Heart right ventricle (tissue), 16 donors: ENCODE measurements at regions not wholly inside any gene's neighbourhood (a gene's known extent, or its start where the extent isn't known, plus 50 kb on each side); places are given as distances from the start of the nearest gene placed in this dataset.

ENCODE experiments used
- ATAC-seq, 8 donors: fragments of 200-7000 bp; cut with Tn5 transposase; one replicate each; pipeline ENCODE4 v1.9.1; 2020; ENCODE audit warnings: mild to moderate bottlenecking in 8 of 8, moderate library complexity in 8 of 8, moderate number of reproducible peaks in 1 of 8
- DNase-seq, 2 donors: peaks; one replicate each; pipeline ENCODE4 v3.0.0-alpha.2; 2020
- H3K27ac ChIP-seq, 10 donors: fragments of 200-600 bp; sonication (generic) in 2 of 10; one replicate each; pipeline versions ENCODE4 v1.5.0 to v1.8.0; 2020 to 2022; ENCODE audit warnings: mild to moderate bottlenecking in 3 of 10
- H3K27me3 ChIP-seq, 7 donors: fragments of 200-600 bp; one replicate each; pipeline ENCODE4 v1.8.0; 2021 to 2022; ENCODE audit warnings: mild to moderate bottlenecking in 2 of 7
- H3K36me3 ChIP-seq, 9 donors: fragments of 200-600 bp; sonication (generic) in 1 of 9; one replicate each; pipeline versions ENCODE4 v1.5.0 to v1.8.0; 2020 to 2022; ENCODE audit warnings: mild to moderate bottlenecking in 2 of 9
- H3K4me1 ChIP-seq, 9 donors: fragments of 200-600 bp; sonication (generic) in 1 of 9; one replicate each; pipeline versions ENCODE4 v1.5.0 to v1.8.0; 2020 to 2022; ENCODE audit warnings: mild to moderate bottlenecking in 4 of 9
- H3K4me3 ChIP-seq, 10 donors: fragments of 200-600 bp; sonication (generic) in 2 of 10; one replicate each; pipeline versions ENCODE4 v1.5.0 to v1.8.0; 2020 to 2022; ENCODE audit warnings: mild to moderate bottlenecking in 7 of 10, moderate library complexity in 2 of 10
- H3K9me3 ChIP-seq, 11 donors: fragments of 200-600 bp in 10 of 11; sonication (generic) in 2 of 11; one replicate each; pipeline versions ENCODE4 v1.5.0 to v1.8.0; 2013 to 2022; ENCODE audit warnings: mild to moderate bottlenecking in 2 of 11, control low read depth in 1 of 11, moderate library complexity in 1 of 11
- WGBS, 2 donors: extraction: QIAGEN DNeasy Blood & Tissue Kit; methylation state at CpG; one replicate each; pipeline ENCODE4 v1.1.7; 2013; ENCODE audit warnings: inconsistent platforms in 1 of 2; 5-methylcytosine and 5-hydroxymethylcytosine counted together
- intact Hi-C, 10 donors: fragments of 100-400 bp; cut with DNase I; formaldehyde crosslinking; loops; one replicate each; pipeline versions ENCODE4 v1.11.1 to v1.14.2; 2022
- TF ChIP-seq, protein P1 (sequence below), 9 donors: fragments of 200-600 bp; sonication (generic) in 2 of 9; IDR thresholded peaks; one replicate each; pipeline versions ENCODE4 v1.5.0 to v1.8.0; 2021 to 2022; ENCODE audit warnings: antibody characterized with exemption in 9 of 9, mild to moderate bottlenecking in 5 of 9, moderate library complexity in 1 of 9
- donor health status: Arrhythmogenic right ventricular cardiomyopathy.
- donor health status: ischemic (EF 13 %, LVEDD 7.1; RV severe dilation, severe dysfunction).
- donor health status: healthy with polysubstance abuse.
- donor health status: DM: no; HTN: yes; CAD: no.
- donor health status: DM: no; HTN: no; CAD: no.
- donor health status: ischemic (EF 25% LVEDD 6.9; RV normal size, moderate dysfunction).
- donor health status: ischemic (EF 25% LVEDD 5.7; RV mildly dilated, moderate dysfunction).
- donor health status: healthy.
- donor health status: DM: yes; HTN: yes; CAD: no.
- donor health status: Ischemic cardiomyopathy.
- donor health status: ischemic (EF 35%, LVEDD 5.7; RV mildly dilated, moderate dysfunction).
- donor health status: nonischemic (EF 11% LVEDD 7.7; RV severe dilation, severe dysfunction).
- donor health status: DM: yes; HTN: yes; CAD: no.
- donor health status: PGD.
- donor health status: ischemic (EF 29% LVEDD 5.4; RV normal size, mild dysfunction).
- donor health status: nonischemic (EF 23%, LVEDD 6.1; RV moderate dilation, normal function).

GRCh38 chr5:42321785-42322184 lies 101.5 kb upstream of the GHR start:
- no peak overlapping the region for H3K27ac ChIP-seq
- WGBS, 2 donors: 61 to 85% methylated on average over 1 of the region's 1 CpG
- no peak overlapping the region for H3K4me3 ChIP-seq
- no peaks in the 10 kb centered on the region for H3K27me3 ChIP-seq
- TF ChIP-seq, protein P1, sequence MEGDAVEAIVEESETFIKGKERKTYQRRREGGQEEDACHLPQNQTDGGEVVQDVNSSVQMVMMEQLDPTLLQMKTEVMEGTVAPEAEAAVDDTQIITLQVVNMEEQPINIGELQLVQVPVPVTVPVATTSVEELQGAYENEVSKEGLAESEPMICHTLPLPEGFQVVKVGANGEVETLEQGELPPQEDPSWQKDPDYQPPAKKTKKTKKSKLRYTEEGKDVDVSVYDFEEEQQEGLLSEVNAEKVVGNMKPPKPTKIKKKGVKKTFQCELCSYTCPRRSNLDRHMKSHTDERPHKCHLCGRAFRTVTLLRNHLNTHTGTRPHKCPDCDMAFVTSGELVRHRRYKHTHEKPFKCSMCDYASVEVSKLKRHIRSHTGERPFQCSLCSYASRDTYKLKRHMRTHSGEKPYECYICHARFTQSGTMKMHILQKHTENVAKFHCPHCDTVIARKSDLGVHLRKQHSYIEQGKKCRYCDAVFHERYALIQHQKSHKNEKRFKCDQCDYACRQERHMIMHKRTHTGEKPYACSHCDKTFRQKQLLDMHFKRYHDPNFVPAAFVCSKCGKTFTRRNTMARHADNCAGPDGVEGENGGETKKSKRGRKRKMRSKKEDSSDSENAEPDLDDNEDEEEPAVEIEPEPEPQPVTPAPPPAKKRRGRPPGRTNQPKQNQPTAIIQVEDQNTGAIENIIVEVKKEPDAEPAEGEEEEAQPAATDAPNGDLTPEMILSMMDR (IDR thresholded peaks at IDR 0.05): no peak
- ATAC-seq (no peak), DNase-seq (no peak)
- peaks cover 0 to 31% (median 16%) of the 10 kb centered on the region in 11 donors for H3K9me3 ChIP-seq
- intact Hi-C loops: no loop called here
- H3K4me1 ChIP-seq: no peaks in the 10 kb centered on the region
- H3K36me3 ChIP-seq: no peaks in the 10 kb centered on the region

DNA sequence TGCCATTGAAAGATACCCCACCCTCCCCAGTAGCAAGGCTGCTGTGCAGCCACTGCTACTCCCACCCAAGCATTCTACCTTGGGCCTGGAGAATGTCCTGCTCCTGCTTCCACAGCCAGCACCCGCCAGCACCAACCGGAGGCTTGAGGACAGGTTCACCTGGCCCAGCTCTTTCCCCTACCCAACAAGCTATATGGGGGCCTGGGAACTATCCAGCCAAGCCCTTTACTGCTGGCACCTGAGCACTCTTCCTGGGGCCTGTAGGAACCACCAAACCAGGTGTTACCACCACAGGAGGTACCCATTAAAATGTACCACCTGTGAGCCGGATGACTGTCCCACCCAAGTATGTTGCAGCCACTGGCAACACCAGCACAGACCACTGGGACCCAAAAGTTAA lies 86.1 kb upstream of the GHR start:
- Histone ChIP-seq H3K4me1 (no peaks in the 10 kb centered on the region), H3K36me3 (no peaks in the 10 kb centered on the region), H3K27me3 (no peaks in the 10 kb centered on the region), H3K27ac (no peak overlapping the region), H3K9me3 (peaks cover 0 to 43% (median 14%) of the 10 kb centered on the region in 11 donors), H3K4me3 (no peak overlapping the region)
- intact Hi-C loops: no loop called here
- 90 to 98% methylated on average over 3 of the region's 3 CpGs for WGBS, 2 donors
- ATAC-seq (no peak), DNase-seq (no peak)
- TF ChIP-seq, protein P1 (IDR thresholded peaks at IDR 0.05): no peak

- no peak overlapping the region for H3K4me3 ChIP-seq
- H3K4me1 ChIP-seq: no peaks in the 10 kb centered on the region
- TF ChIP-seq, protein P1 (IDR thresholded peaks at IDR 0.05): no peak
- intact Hi-C loops: no loop called here
- H3K36me3 ChIP-seq: no peaks in the 10 kb centered on the region
- no peaks in the 10 kb centered on the region for H3K27me3 ChIP-seq
- H3K9me3 ChIP-seq: peaks cover 0 to 44% (median 14%) of the 10 kb centered on the region in 11 donors
- WGBS, 2 donors: 83 to 89% methylated on average over 3 of the region's 3 CpGs
- no peak overlapping the region for H3K27ac ChIP-seq
- ATAC-seq (no peak), DNase-seq (no peak)
Measured at GRCh38 chr5:42337607-42338006, 85.6 kb upstream of the GHR start.

- no peak overlapping the region for H3K4me3 ChIP-seq
- no peaks in the 10 kb centered on the region for H3K4me1 ChIP-seq
- TF ChIP-seq, protein P1 (IDR thresholded peaks at IDR 0.05): no peak
- H3K27me3 ChIP-seq: no peaks in the 10 kb centered on the region
- peaks cover 0 to 49% (median 19%) of the 10 kb centered on the region in 11 donors for H3K9me3 ChIP-seq
- H3K36me3 ChIP-seq: no peaks in the 10 kb centered on the region
- intact Hi-C loops: no loop called here
- DNase-seq (no peak), ATAC-seq (no peak)
- H3K27ac ChIP-seq: no peak overlapping the region
- 73 to 84% methylated on average over 1 of the region's 1 CpG for WGBS, 2 donors
Measured at GRCh38 chr5:42338136-42338535, 85.1 kb upstream of the GHR start.
